Left ventricle myocardium inferior (tissue), 1 donor: ENCODE measurements at regions not wholly inside any gene's neighbourhood (a gene's known extent, or its start where the extent isn't known, plus 50 kb on each side); places are given as distances from the start of the nearest gene placed in this dataset.

ENCODE experiments used
- DNase-seq: peaks from one replicate; pipeline ENCODE4 v3.0.0-alpha.2; 2020
- H3K27ac ChIP-seq: fragments of 200-600 bp; replicated peaks from 2 replicates; pipeline ENCODE4 v1.8.0; 2021
- H3K27me3 ChIP-seq: fragments of 200-600 bp; 2 replicates; pipeline ENCODE4 v1.8.0; 2021; ENCODE audit warnings: low read depth
- H3K36me3 ChIP-seq: fragments of 200-600 bp; 2 replicates; pipeline ENCODE4 v1.8.0; 2021
- H3K4me1 ChIP-seq: fragments of 200-600 bp; 2 replicates; pipeline ENCODE4 v1.8.0; 2021
- H3K4me3 ChIP-seq: fragments of 200-600 bp; 2 replicates; pipeline ENCODE4 v1.8.0; 2021; ENCODE audit warnings: mild to moderate bottlenecking, moderate library complexity
- H3K9me3 ChIP-seq: fragments of 200-600 bp; replicated peaks from 2 replicates; pipeline ENCODE4 v1.8.0; 2021
- intact Hi-C: fragments of 100-400 bp; cut with micrococcal nuclease; formaldehyde crosslinking; loops from one replicate; pipeline ENCODE4 v1.11.0; 2022
- TF ChIP-seq, protein P1 (sequence below): fragments of 200-600 bp; IDR thresholded peaks from 2 replicates; pipeline ENCODE4 v1.8.0; 2021; ENCODE audit warnings: antibody characterized with exemption, mild to moderate bottlenecking, borderline replicate concordance
- donor health status: DM: no; HTN: yes; CAD: no; lungs with severe emphysema.

DNA sequence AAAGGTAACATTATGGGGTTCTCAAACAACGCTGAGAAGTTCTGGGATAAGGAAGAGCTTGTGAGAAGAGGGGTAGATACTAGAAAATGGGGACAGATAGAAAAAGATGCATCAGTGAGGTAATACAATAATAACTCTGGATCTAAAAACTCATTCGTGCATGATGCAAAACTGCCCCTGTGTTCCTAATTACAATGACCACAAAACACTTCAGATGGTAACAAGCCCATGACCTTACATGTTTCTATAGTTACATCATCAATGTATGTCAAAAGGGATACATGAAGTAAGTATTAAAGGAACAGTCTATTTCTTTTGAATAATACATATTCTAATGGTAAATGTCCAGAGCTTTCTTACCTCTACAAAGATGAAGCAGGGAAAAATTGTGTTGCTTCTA is 110.6 kb upstream of the PLPPR5 start:
- H3K4me1 ChIP-seq: no peaks in the 10 kb centered on the region
- TF ChIP-seq, protein P1, sequence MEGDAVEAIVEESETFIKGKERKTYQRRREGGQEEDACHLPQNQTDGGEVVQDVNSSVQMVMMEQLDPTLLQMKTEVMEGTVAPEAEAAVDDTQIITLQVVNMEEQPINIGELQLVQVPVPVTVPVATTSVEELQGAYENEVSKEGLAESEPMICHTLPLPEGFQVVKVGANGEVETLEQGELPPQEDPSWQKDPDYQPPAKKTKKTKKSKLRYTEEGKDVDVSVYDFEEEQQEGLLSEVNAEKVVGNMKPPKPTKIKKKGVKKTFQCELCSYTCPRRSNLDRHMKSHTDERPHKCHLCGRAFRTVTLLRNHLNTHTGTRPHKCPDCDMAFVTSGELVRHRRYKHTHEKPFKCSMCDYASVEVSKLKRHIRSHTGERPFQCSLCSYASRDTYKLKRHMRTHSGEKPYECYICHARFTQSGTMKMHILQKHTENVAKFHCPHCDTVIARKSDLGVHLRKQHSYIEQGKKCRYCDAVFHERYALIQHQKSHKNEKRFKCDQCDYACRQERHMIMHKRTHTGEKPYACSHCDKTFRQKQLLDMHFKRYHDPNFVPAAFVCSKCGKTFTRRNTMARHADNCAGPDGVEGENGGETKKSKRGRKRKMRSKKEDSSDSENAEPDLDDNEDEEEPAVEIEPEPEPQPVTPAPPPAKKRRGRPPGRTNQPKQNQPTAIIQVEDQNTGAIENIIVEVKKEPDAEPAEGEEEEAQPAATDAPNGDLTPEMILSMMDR: no peak

DNA sequence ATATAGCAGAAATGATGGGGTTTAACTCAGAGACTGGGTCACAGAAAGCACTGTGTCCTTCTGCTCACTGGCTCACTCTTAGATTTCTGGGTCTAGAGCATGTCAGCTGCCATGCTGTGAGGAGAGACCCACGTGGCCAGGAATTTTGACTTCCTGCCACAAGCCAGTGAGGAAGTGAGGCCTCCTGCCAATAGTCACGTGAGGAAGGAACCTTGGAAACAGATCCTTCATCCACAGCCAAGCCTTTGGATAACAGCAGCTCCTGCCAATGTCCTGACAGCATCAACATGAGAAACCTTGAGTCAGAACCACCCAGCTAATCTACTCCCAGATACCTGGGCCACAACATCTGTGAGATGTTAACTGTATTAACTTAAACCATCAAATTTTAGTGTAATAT is 114.5 kb upstream of the PLPPR5 start:
- no peaks in the 10 kb centered on the region for H3K4me1 ChIP-seq
- no peak for DNase-seq
- intact Hi-C loops: no loop called here
- no peaks in the 10 kb centered on the region for H3K9me3 ChIP-seq
- no peak overlapping the region for H3K4me3 ChIP-seq
- no peak overlapping the region for H3K27ac ChIP-seq
- TF ChIP-seq, protein P1: no peak
- H3K27me3 ChIP-seq: no peaks in the 10 kb centered on the region
- no peaks in the 10 kb centered on the region for H3K36me3 ChIP-seq

More for the DNA sequence above, 110.6 kb upstream of the PLPPR5 start:
- Histone ChIP-seq H3K36me3 (no peaks in the 10 kb centered on the region), H3K9me3 (peaks cover 5% of the 10 kb centered on the region), H3K27me3 (no peaks in the 10 kb centered on the region), H3K4me3 (no peak overlapping the region), H3K27ac (no peak overlapping the region)
- DNase-seq: no peak
- intact Hi-C loops: no loop called here

DNA sequence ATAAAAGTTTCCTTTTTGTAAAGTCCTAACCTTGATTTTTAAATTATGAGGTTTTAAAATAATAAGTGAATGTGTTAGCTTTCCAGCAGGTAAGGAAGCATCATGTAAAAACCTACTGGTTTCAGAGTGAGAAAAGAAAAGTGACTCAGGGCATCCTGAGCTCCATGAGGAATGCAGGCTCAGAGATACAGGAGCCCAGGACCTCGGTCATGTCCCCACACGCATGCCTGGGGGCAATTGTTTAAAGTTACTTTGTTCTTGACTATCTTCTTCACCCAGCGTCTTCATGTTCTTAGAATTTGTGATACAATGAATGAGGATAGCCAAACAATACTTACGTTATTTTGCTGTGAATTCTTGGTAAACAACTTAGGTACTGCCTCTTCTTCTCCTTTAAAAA is 117.4 kb upstream of the PLPPR5 start:
- TF ChIP-seq, protein P1: no peak
- no peaks in the 10 kb centered on the region for H3K36me3 ChIP-seq
- no peaks in the 10 kb centered on the region for H3K4me1 ChIP-seq
- intact Hi-C loops: no loop called here
- no peaks in the 10 kb centered on the region for H3K27me3 ChIP-seq
- H3K27ac ChIP-seq: no peak overlapping the region
- peaks cover 15% of the 10 kb centered on the region for H3K9me3 ChIP-seq
- no peak for DNase-seq
- no peak overlapping the region for H3K4me3 ChIP-seq

DNA sequence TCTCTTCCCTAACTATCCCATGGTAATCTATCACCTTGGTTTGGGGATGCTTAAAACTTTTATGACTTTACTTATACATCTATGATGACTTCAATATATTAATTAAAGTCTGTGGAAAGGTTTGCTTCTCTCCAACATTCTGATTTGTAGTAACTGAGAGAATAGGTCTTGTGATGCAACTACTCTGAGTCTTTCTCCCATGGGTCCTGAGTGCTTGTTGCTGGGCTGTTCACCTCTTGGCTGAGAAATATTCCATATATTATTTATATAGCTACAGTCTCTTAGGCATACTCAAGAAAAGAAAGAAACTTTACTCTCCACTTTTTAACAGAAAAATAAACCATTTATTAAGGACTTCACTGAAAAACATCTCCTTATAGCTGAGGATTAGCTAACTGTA is 119.3 kb upstream of the PLPPR5 start:
- no peaks in the 10 kb centered on the region for H3K4me1 ChIP-seq
- H3K36me3 ChIP-seq: no peaks in the 10 kb centered on the region
- no peak overlapping the region for H3K27ac ChIP-seq
- no peak for DNase-seq
- H3K4me3 ChIP-seq: no peak overlapping the region
- intact Hi-C loops: no loop called here
- H3K27me3 ChIP-seq: no peaks in the 10 kb centered on the region
- TF ChIP-seq, protein P1: no peak
- H3K9me3 ChIP-seq: peaks cover 20% of the 10 kb centered on the region

DNA sequence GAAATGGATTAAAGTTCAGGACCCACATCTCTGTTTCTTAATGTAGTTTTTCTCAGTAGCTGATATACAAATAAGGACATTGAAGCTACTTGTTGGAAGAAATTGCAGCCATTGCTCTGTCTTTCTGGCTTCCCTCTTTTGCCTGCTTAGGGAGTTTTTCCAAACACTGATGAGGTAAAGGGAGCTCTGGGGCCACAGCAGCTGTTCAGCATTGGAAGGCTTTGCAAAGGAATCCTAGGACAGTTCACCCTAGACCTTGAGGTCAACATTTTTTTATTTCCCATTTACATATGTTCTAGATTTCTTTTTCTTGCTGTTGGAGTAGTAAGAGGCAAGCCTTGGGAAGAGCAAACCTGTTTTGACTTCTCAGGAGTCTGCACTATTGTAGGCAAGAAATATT is 126.9 kb upstream of the PLPPR5 start:
- H3K4me3 ChIP-seq: no peak overlapping the region
- H3K27ac ChIP-seq: no peak overlapping the region
- intact Hi-C loops: no loop called here
- H3K9me3 ChIP-seq: peaks cover 8% of the 10 kb centered on the region
- H3K36me3 ChIP-seq: no peaks in the 10 kb centered on the region
- no peak for DNase-seq
- H3K27me3 ChIP-seq: peaks cover 4% of the 10 kb centered on the region
- TF ChIP-seq, protein P1: no peak
- no peaks in the 10 kb centered on the region for H3K4me1 ChIP-seq
